ENCODE measurements at regions not wholly inside any gene's neighbourhood (a gene's known extent, or its start where the extent isn't known, plus 50 kb on each side); places are given as distances from the start of the nearest gene placed in this dataset.

DNA sequence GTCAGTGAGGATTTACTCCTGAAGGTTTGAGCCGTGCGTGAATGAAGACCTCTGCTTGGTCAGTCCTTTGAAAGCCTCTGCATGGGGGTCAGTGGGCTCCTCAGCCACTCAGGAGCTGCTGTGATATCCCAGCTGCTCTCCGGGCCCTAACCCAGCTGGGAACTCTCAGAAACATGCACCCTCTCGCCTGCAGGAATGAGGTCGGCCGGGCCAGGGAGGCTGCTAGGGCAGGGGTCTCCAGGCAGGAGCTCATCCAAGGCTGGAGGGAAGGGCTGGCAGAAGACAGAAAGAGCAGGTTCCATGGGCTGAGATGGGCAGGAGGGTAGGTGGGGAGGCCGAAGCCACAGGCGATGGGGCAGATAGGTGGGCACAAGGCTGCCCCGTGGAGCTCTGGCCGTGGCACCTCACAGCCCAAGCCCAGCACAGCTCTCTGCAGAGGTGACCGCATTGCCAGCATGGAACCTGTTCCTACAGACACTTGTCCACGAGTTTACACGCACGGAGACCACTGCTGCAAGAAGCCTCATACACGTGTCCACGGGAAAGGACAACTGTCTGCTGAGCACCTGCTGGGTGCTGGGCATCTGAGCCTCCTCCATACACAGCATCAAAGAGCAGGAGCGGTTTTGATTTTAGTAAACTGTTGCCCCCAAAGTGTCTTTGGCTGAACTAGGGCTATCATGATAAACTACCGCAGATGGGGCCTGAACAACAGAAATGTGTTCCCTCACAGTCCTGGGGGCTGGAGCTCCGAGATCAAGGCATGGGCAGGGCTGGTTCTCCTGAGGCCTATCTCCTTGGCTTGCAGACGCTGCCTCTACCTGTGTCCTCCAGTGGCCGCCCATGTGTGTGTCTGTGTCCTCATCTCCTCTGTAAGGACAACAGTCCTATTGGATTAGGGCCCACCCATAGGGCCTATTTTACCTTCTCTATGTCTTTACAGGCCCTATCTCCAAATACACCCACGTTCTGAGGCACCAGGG lies 85.2 kb upstream of the ADAMTS2 start:
- TF ChIP-seq POLR2A (IDR thresholded peaks at IDR 0.05) (no peak), CTCF (IDR thresholded peaks at IDR 0.05) (no peak)
